HepG2 (cell line): ENCODE measurements at regions not wholly inside any gene's neighbourhood (a gene's known extent, or its start where the extent isn't known, plus 50 kb on each side); places are given as distances from the start of the nearest gene placed in this dataset.

Experiments
- BORCS8-MEF2B ChIP-seq: sonication (generic); formaldehyde crosslinking; IDR thresholded peaks from 2 replicates; pipeline ENCODE4 v1.8.0; 2022; ENCODE audit warnings: mild to moderate bottlenecking, missing genetic modification reagents
- CC2D1A ChIP-seq: sonication (generic); formaldehyde crosslinking; IDR thresholded peaks from 2 replicates; pipeline ENCODE4 v1.8.1; 2023; ENCODE audit warnings: mild to moderate bottlenecking, missing genetic modification reagents
- ELF3 ChIP-seq: IDR thresholded peaks from 2 replicates; pipeline ENCODE4 v1.6.1; 2016; ENCODE audit warnings: missing genetic modification reagents, missing compliant biosample characterization
- KDM4B ChIP-seq: sonication (generic); formaldehyde crosslinking; IDR thresholded peaks from 2 replicates; pipeline ENCODE4 v1.4.0; 2020; ENCODE audit warnings: missing genetic modification reagents
- RORA ChIP-seq: sonication (generic); formaldehyde crosslinking; IDR thresholded peaks from 2 replicates; pipeline ENCODE4 v1.5.0; 2020; ENCODE audit warnings: mild to moderate bottlenecking, missing genetic modification reagents, moderate library complexity
- SRY ChIP-seq: sonication (generic); formaldehyde crosslinking; IDR thresholded peaks from 2 replicates; pipeline ENCODE4 v1.8.0; 2022; ENCODE audit warnings: mild to moderate bottlenecking, missing genetic modification reagents
- ZHX2 ChIP-seq, 2 experiments: sonication (generic) in 1 of 2; formaldehyde crosslinking in 1 of 2; IDR thresholded peaks; 2 replicates each; pipeline versions ENCODE4 v1.6.1 to v1.9.0; 2014 to 2022; ENCODE audit warnings: antibody characterized with exemption in 1 of 2, borderline replicate concordance in 1 of 2, inconsistent platforms in 1 of 2, low read depth in 1 of 2, missing genetic modification reagents in 1 of 2
- ZNF558 ChIP-seq: sonication (generic); formaldehyde crosslinking; IDR thresholded peaks from 2 replicates; pipeline ENCODE4 v1.9.0; 2022; ENCODE audit warnings: mild to moderate bottlenecking, missing genetic modification reagents, borderline replicate concordance
- ZNF570 ChIP-seq: sonication (generic); formaldehyde crosslinking; IDR thresholded peaks from 2 replicates; pipeline ENCODE4 v1.4.0; 2020; ENCODE audit warnings: mild to moderate bottlenecking, missing genetic modification reagents, borderline replicate concordance
- ZNF670 ChIP-seq: sonication (generic); formaldehyde crosslinking; IDR thresholded peaks from 2 replicates; pipeline ENCODE4 v1.8.0; 2022; ENCODE audit warnings: mild to moderate bottlenecking, missing genetic modification reagents, borderline replicate concordance
- ZSCAN21 ChIP-seq: sonication (generic); formaldehyde crosslinking; IDR thresholded peaks from 2 replicates; pipeline ENCODE4 v1.8.0; 2022; ENCODE audit warnings: mild to moderate bottlenecking, missing genetic modification reagents, moderate library complexity, borderline replicate concordance
- TF ChIP-seq, protein P1 (sequence below): sonication (generic); formaldehyde crosslinking; IDR thresholded peaks from 2 replicates; pipeline ENCODE4 v1.8.1; 2022; ENCODE audit warnings: low read depth, mild to moderate bottlenecking, missing genetic modification reagents
- TF ChIP-seq, protein P2 (sequence below): sonication (generic); formaldehyde crosslinking; IDR thresholded peaks from 2 replicates; pipeline ENCODE4 v1.4.0; 2020; ENCODE audit warnings: missing genetic modification reagents

- TF ChIP-seq ZHX2 (IDR thresholded peaks at IDR 0.05; ENCODE audit: low read depth) (peak; percentile 53; the same call in 1 of the 2 replicates), ZHX2 (CRISPR knock-in tag; IDR thresholded peaks at IDR 0.05; ENCODE audit: borderline replicate concordance) (no peak), ZSCAN21 (peak; percentile 92), SRY (CRISPR knock-in tag) (no peak; the same call in 1 of the 2 replicates), CC2D1A (CRISPR knock-in tag) (0 out of 2 replicates have a peak, but pooled peaks have one; percentile 65), KDM4B (peak; percentile 98), ZNF558 (CRISPR knock-in tag) (no peak), ELF3 (CRISPR knock-in tag) (peak; percentile 96), BORCS8-MEF2B (peak; percentile 93; the same call in 1 of the 2 replicates), ZNF570 (CRISPR knock-in tag) (no peak), ZNF670 (CRISPR knock-in tag) (no peak), RORA (CRISPR knock-in tag) (no peak)
- TF ChIP-seq, protein P1, sequence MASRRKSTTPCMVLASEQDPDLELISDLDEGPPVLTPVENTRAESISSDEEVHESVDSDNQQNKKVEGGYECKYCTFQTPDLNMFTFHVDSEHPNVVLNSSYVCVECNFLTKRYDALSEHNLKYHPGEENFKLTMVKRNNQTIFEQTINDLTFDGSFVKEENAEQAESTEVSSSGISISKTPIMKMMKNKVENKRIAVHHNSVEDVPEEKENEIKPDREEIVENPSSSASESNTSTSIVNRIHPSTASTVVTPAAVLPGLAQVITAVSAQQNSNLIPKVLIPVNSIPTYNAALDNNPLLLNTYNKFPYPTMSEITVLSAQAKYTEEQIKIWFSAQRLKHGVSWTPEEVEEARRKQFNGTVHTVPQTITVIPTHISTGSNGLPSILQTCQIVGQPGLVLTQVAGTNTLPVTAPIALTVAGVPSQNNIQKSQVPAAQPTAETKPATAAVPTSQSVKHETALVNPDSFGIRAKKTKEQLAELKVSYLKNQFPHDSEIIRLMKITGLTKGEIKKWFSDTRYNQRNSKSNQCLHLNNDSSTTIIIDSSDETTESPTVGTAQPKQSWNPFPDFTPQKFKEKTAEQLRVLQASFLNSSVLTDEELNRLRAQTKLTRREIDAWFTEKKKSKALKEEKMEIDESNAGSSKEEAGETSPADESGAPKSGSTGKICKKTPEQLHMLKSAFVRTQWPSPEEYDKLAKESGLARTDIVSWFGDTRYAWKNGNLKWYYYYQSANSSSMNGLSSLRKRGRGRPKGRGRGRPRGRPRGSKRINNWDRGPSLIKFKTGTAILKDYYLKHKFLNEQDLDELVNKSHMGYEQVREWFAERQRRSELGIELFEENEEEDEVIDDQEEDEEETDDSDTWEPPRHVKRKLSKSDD (CRISPR knock-in tag): peak; percentile 76; the same call in 1 of the 2 replicates
- TF ChIP-seq, protein P2, sequence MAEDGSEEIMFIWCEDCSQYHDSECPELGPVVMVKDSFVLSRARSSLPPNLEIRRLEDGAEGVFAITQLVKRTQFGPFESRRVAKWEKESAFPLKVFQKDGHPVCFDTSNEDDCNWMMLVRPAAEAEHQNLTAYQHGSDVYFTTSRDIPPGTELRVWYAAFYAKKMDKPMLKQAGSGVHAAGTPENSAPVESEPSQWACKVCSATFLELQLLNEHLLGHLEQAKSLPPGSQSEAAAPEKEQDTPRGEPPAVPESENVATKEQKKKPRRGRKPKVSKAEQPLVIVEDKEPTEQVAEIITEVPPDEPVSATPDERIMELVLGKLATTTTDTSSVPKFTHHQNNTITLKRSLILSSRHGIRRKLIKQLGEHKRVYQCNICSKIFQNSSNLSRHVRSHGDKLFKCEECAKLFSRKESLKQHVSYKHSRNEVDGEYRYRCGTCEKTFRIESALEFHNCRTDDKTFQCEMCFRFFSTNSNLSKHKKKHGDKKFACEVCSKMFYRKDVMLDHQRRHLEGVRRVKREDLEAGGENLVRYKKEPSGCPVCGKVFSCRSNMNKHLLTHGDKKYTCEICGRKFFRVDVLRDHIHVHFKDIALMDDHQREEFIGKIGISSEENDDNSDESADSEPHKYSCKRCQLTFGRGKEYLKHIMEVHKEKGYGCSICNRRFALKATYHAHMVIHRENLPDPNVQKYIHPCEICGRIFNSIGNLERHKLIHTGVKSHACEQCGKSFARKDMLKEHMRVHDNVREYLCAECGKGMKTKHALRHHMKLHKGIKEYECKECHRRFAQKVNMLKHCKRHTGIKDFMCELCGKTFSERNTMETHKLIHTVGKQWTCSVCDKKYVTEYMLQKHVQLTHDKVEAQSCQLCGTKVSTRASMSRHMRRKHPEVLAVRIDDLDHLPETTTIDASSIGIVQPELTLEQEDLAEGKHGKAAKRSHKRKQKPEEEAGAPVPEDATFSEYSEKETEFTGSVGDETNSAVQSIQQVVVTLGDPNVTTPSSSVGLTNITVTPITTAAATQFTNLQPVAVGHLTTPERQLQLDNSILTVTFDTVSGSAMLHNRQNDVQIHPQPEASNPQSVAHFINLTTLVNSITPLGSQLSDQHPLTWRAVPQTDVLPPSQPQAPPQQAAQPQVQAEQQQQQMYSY: no peak
Observed at GRCh38 chr9:91036826-91037510, 235.3 kb downstream of the SYK start (continued).
